ENCODE measurements at regions not wholly inside any gene's neighbourhood (a gene's known extent, or its start where the extent isn't known, plus 50 kb on each side); places are given as distances from the start of the nearest gene placed in this dataset.
A peak's percentile ranks its signal among the peaks of the same experiment; 100 is the strongest.
"Not testable (repeated sequence)": the region's sequence is repeated elsewhere in the genome, so short reads cannot be mapped to it uniquely, and the experiment has no call there.

- DNase-seq (no peak), ATAC-seq (no peak)
- intact Hi-C loops (cut with DNase I) = no loop called here
Observed at GRCh38 chr3:8317661-8318649, 183.7 kb upstream of the LMCD1 start.

- DNase-seq = no peak
- ATAC-seq = no peak
- intact Hi-C loops (cut with DNase I) = loop anchor here in 1 of 2 donors (10.0 kb wide), 1 partner anchor 95 kb away; no protein-coding TSS in a partner anchor
Observed at GRCh38 chr3:8319935-8320634, 181.5 kb upstream of the LMCD1 start.

DNA sequence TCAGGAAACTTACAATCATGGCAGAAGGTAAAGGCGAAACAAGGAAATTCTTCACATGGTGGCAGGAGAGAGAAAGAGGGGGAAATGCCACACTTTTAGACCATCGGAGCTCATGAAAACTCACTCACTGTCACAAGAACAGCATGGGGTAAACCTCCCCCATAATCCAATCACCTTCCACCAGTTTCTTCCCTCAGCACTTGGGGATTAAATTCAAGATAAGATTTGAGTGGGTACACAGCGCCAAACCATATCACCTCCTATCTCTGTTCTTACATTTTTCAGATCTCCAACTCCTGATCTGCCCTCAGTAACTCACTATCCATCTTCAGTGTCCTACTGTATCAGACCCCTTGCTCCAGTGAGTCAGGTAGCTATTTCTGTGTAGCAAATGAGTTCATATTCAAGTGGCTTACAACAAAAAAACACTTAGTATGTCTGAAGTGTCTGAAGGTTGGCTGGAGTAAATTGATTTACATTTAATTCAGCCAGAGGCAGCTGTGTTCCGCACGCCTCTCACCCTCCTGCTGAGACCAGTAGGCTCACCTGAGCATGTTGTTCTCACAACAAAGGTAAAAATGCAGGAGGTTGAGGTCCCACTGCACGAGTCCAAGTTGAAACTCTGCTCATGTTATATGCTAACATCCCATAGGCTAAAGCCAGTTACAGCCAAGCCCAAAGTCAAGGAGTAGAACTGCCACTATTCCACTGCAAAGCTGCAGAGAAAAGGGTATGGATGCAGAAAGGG is 180.7 kb upstream of the LMCD1 start:
- ATAC-seq (no peak), DNase-seq (no peak)
- intact Hi-C loops (cut with DNase I) = loop anchor here in 1 of 2 donors (10.0 kb wide), 1 partner anchor 94 kb away; no protein-coding TSS in a partner anchor

DNA sequence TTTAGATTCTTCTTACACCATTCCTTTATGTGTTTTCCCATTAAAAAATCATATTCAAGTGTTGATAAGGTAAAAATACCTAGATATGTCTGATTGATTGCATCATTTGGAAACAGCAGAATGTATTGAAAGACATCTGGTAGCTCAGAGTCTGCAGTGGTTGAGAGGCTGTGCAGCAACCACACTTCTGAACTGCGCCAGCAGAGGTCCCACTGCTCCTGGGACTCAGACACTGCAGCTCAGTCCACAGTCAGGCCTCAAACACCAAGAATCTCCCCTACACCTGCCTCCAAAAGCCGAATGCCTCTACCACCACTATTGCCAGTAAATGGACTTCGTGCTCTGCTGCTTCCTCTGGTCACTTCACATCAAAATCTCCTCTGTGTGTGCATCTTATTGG is 176.9 kb upstream of the LMCD1 start:
- DNase-seq = peak; percentile 50
- ATAC-seq = peak; percentile 74 to 95
- intact Hi-C loops (cut with DNase I) = loop anchor here (2.0 to 10.0 kb wide), 2 partner anchors 90 kb away; no protein-coding TSS in a partner anchor

DNA sequence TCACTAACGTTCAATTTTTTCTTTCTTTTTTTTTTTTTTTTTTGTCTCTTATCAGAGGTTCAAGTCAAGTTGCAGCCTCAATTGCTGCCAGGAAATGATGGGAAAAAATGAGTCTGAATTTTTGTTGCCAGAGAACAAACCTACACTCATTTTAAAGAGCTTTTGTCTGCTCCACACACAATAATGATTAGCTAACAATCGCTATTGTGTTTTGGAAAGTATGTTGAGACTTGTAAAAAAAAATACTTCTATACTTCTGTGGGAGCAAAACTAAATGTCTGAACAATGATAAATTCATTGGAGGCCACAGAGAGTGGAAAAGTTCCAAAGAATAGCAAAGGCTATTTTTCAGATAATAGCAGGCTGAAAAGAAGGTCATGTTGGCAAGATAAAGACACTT is 176.3 kb upstream of the LMCD1 start:
- DNase-seq (no peak), ATAC-seq (no peak)
- intact Hi-C loops (cut with DNase I) = loop anchor here (2.0 to 10.0 kb wide), 2 partner anchors 89 kb away; no protein-coding TSS in a partner anchor

DNA sequence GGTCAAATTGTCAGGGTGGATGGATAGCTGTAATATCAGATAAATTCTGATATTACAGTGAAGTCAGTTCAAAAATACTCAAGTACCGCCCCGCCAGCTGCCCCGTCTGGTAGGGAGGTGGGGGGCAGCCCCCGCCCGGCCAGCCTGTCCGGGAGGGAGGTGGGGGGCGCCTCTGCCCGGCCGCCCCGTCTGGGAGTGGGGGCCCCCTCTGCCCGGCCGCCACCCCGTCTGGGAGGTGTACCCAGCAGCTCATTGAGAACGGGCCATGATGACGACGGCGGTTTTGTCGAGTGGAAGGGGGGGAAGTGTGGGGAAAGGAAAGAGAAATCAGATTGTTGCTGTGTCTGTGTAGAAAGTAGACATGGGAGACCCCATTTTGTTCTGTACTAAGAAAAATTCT is 175.8 kb upstream of the LMCD1 start:
- not testable (repeated sequence) for ATAC-seq
- peak; percentile 21 for DNase-seq
- intact Hi-C loops (cut with DNase I) = loop anchor here (2.0 to 10.0 kb wide), 2 partner anchors 89 kb away; no protein-coding TSS in a partner anchor

DNA sequence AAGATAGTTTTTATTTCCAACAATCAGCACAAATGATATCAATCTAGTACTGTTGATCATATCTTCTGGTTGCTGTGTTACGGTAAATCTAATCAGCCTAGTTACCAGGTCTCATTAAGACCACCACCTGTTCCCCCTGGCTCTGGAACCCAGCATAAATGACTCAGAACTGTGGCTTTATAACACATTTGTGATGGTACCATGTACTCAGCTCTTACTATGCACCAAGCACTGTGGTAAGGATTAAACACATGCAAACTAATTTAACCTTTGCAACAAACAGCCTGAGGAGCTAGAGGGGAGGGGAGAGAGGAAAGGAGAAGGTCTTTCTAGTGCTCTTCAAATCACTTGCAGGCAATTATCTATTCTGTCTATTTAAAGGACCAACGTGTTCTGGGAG is 173.9 kb upstream of the LMCD1 start:
- no peak for ATAC-seq
- DNase-seq = no peak
- intact Hi-C loops (cut with DNase I) = loop anchor here in 1 of 2 donors (10.0 kb wide), 1 partner anchor 87 kb away; no protein-coding TSS in a partner anchor

DNA sequence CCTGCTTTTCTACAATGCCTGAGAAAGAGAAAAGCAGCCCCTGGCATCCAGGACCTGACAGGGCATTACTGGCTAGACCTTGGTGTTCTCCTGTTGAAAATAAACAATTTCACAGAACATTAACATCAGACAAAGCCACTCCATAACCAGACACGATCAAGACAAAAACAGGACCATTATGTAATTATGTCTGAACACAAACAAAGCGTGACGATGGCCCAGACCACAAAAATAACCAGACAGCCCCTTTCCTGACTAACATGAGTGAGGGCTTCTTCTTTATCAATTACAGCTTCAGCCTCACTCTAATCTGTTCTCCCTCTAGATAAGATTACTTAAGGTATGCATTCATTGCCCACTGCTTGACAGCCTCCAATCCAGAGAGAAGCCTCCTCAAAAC is 172.7 kb upstream of the LMCD1 start:
- ATAC-seq (no peak), DNase-seq (no peak)
- intact Hi-C loops (cut with DNase I) = loop anchor here in 1 of 2 donors (10.0 kb wide), 1 partner anchor 86 kb away; no protein-coding TSS in a partner anchor

- intact Hi-C loops (cut with DNase I) = loop anchor here in 1 of 2 donors (10.0 kb wide), 1 partner anchor 85 kb away; no protein-coding TSS in a partner anchor
- DNase-seq (no peak), ATAC-seq (no peak)
Observed at GRCh38 chr3:8329598-8329997, 172.0 kb upstream of the LMCD1 start.

DNA sequence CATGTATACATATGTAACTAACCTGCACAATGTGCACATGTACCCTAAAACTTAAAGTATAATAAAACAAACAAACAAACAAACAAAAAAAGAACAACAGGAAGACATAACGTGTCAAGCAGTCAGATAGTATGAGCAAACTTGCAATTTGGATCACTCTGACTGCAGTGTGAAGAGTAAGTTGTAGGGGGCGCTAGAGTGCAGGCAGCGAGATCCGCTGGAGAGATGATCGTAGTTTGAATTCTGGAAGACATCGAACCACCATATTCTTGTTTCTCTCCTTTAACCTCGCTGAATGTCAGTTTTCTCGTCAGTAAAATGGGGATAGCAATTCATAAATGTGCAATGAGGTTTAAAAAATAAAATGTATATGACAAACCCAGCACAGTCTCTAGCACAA is 165.2 kb upstream of the LMCD1 start:
- intact Hi-C loops (cut with DNase I) = no loop called here
- DNase-seq = no peak
- no peak for ATAC-seq

DNA sequence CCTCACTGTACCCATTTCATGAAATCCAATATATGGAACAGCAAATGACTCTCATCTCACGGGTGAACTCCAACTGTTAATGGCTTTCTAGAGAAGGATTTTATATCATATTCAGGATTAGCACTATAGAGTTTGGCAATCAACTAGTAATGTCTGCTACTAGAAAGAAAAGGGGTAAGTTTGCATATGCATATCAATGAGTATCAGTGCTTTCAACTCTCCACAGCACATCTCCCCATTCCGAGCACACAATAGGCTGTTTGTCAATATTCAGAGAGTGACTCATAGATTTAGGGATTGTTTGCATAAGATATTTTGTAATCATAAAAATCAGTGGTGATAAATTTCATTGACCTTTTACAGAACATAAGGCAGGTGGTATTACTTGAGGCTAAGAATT is 163.2 kb upstream of the LMCD1 start:
- no peak for ATAC-seq
- intact Hi-C loops (cut with DNase I) = no loop called here
- DNase-seq = no peak

DNA sequence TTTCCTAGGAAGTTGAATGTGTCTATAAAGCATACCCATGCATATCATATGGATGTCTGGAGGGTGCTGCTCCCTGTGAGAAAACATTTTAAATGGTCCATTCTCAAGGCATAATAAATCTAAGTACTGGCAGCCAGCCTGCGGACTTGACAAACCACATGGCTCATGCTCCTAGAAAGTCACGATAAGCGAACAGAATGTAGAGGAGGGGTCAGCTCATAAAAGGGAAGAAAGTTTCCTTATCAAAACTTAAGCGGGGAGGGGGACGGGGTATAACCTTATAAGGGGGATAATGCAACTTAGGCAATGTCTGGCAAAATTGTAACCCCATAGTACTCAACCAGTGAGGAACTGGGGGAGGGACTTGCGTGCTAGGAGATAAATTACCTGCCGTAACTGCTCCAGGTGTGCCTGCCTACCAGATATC is 159.8 kb upstream of the LMCD1 start:
- intact Hi-C loops (cut with DNase I) = no loop called here
- DNase-seq (no peak), ATAC-seq (no peak)

DNA sequence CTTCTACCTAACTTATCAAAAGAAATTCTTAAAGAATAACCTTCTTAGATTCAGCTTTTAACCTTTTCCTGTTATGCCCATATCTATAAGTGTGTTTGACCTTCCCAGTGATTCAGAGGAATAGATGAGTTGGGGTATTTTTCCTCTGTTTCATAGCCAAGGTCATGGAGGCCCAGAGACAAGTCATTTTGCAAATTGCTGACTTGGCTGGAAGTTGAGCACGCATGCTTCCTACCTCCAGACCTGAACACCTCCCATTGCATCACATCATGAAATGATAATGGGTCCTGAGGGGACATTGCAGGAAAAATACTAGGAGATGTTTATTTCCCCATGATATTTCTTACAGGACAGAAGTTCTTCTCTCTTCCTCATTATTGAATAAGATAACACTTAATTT is 158.6 kb upstream of the LMCD1 start:
- ATAC-seq (no peak), DNase-seq (no peak)
- intact Hi-C loops (cut with DNase I) = no loop called here

- ATAC-seq = no peak
- no peak for DNase-seq
- intact Hi-C loops (cut with DNase I) = no loop called here
Observed at GRCh38 chr3:8345398-8345797, 156.2 kb upstream of the LMCD1 start.

DNA sequence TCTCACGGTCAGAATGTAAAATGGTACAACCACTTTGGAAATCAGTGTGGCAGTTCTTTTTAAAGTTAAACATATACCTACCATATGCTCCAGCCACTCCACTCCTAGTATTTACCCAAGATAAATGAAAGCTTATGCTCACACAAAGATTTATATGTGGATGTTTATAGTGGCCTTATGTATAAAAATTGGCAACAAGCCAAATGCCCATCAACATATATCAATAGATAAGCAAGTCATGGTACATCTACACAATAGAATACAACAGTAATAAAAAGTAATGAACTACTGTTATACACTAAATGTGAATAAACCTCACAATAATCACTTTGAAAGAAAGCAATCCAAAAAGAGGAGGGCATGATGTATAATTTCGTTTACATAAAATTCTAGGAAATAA is 153.5 kb upstream of the LMCD1 start:
- intact Hi-C loops (cut with DNase I) = no loop called here
- ATAC-seq (no peak), DNase-seq (no peak)

- DNase-seq (no peak), ATAC-seq (no peak)
- intact Hi-C loops (cut with DNase I) = no loop called here
Observed at GRCh38 chr3:8352475-8352874, 149.1 kb upstream of the LMCD1 start.

DNA sequence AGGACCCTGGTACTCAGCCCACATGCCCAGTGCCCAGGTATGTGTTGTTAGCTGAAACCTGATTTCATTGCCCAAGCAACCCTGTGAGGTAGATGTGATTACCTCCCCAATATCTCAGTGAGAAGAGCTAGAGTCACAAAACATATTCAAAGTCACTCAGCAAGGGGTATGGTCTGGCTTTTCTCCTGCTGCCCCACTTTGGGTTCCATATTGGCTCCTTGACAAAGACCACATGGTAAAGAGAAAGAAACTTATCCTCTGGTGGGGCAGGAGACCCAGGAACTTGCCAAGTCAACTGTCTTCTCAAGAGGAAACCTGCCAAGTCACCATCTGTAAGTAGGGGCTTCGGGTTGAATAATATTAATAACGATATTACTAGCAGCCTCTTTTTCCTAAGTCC is 148.3 kb upstream of the LMCD1 start:
- ATAC-seq = no peak
- DNase-seq = no peak
- intact Hi-C loops (cut with DNase I) = no loop called here

DNA sequence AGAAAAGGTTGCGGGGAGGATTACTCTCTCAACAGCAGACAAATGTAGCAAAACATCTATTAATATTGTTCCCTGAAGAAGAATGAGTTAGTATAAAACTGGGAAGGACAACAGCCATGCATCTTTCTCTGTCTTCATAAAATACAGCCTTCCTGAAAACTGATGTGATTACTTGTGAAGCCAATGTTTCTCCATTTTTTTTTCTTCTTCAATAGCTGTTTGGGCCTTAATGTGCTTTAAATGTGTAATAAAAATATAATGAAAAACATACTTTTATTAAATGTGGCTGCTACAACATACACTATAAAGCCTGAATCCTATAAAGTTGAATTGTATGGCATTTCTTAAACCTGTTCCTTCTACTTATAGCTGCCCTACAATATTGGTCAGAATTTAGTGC is 146.3 kb upstream of the LMCD1 start:
- intact Hi-C loops (cut with DNase I) = no loop called here
- ATAC-seq (no peak), DNase-seq (no peak)

GRCh38 chr3:8356066-8356465 is 145.6 kb upstream of the LMCD1 start:
- ATAC-seq; DNase-seq; intact Hi-C loops (cut with DNase I): not testable (repeated sequence)

All from left cardiac atrium (tissue), 4 donors.